SK-N-SH (cell line): ENCODE measurements at regions not wholly inside any gene's neighbourhood (a gene's known extent, or its start where the extent isn't known, plus 50 kb on each side); places are given as distances from the start of the nearest gene placed in this dataset.

Source experiments
- CTCF ChIA-PET: fragments of 300-600, 350-600 bp; formaldehyde crosslinking; extraction: SDS; loops from one replicate; lab custom pipeline; 2021; lab: Yijun Ruan, JAX
- POLR2A ChIA-PET: fragments of 350-600 bp; sonication (Branson Sonifier 250); formaldehyde crosslinking; extraction: SDS; loops from one replicate; lab custom pipeline; 2020; ENCODE audit warnings: antibody characterized with exemption, inconsistent platforms; lab: Yijun Ruan, JAX
- DNase-seq: peaks from one replicate; pipeline ENCODE4 v3.0.0; 2012
- H2AFZ ChIP-seq: fragments of 200-600 bp; sonication (generic); 2 replicates; pipeline ENCODE4 v1.8.1; 2016; ENCODE audit warnings: antibody characterized with exemption, mild to moderate bottlenecking, low read depth
- H3F3A ChIP-seq: fragments of 200-600 bp; sonication (generic); replicated peaks from 2 replicates; pipeline ENCODE3; 2016; ENCODE audit warnings: antibody characterized with exemption, mild to moderate bottlenecking; ENCODE audit not compliant: insufficient read depth
- H3K27ac ChIP-seq, 2 experiments: fragments of 200-500 bp in 1 of 2; fragments of 200-600 bp in 1 of 2; sonication (Bioruptor generic) in 1 of 2; sonication (generic), shearing (Covaris generic) in 1 of 2; 2 replicates each; pipeline versions ENCODE4 v1.5.1 to v1.6.1; 2014 to 2016; ENCODE audit warnings: low read depth in 2 of 2, inconsistent platforms in 1 of 2, low read length in 1 of 2, mild to moderate bottlenecking in 1 of 2, mixed read lengths in 1 of 2
- H3K27me3 ChIP-seq: fragments of 200-600 bp; sonication (generic), shearing (Covaris generic); 2 replicates; pipeline ENCODE4 v1.6.1; 2016; ENCODE audit warnings: mixed run types; ENCODE audit not compliant: insufficient read depth
- H3K36me3 ChIP-seq, 2 experiments: fragments of 200-500 bp in 1 of 2; fragments of 200-600 bp in 1 of 2; sonication (Bioruptor generic) in 1 of 2; sonication (generic) in 1 of 2; replicated peaks in 1 of 2; 2 replicates each; pipeline versions ENCODE3 to v1.5.1; 2014 to 2016; ENCODE audit warnings: low read length in 1 of 2, mild to moderate bottlenecking in 1 of 2; ENCODE audit not compliant: insufficient read depth in 2 of 2, control insufficient read depth in 1 of 2
- H3K4me1 ChIP-seq, 2 experiments: fragments of 200-500 bp in 1 of 2; fragments of 200-600 bp in 1 of 2; sonication (Bioruptor generic) in 1 of 2; sonication (generic), shearing (Covaris generic) in 1 of 2; 2 replicates each; pipeline versions ENCODE4 v1.5.1 to v1.6.1; 2014 to 2016; ENCODE audit warnings: low read depth in 1 of 2, low read length in 1 of 2, mixed run types in 1 of 2; ENCODE audit not compliant: insufficient read depth in 2 of 2, control insufficient read depth in 1 of 2
- H3K4me2 ChIP-seq: fragments of 200-600 bp; sonication (generic), shearing (Covaris generic); 2 replicates; pipeline ENCODE4 v1.6.1; 2017; ENCODE audit warnings: mixed run types
- H3K4me3 ChIP-seq, 2 experiments: fragments of 200-500 bp in 1 of 2; fragments of 200-600 bp in 1 of 2; sonication (Bioruptor generic) in 1 of 2; sonication (generic), shearing (Covaris generic) in 1 of 2; 2 replicates each; pipeline versions ENCODE4 v1.5.1 to v1.8.1; 2014 to 2016; ENCODE audit warnings: low read depth in 2 of 2, inconsistent platforms in 1 of 2, low read length in 1 of 2, mild to moderate bottlenecking in 1 of 2, mixed read lengths in 1 of 2, moderate library complexity in 1 of 2
- H3K79me2 ChIP-seq: fragments of 200-600 bp; sonication (generic); 2 replicates; pipeline ENCODE4 v1.8.1; 2017; ENCODE audit warnings: mild to moderate bottlenecking; ENCODE audit not compliant: insufficient read depth
- H3K9ac ChIP-seq: fragments of 200-600 bp; sonication (generic); 2 replicates; pipeline ENCODE4 v1.6.1; 2017; ENCODE audit warnings: mixed run types
- H3K9me2 ChIP-seq: fragments of 200-600 bp; sonication (generic); 2 replicates; pipeline ENCODE4 v1.6.1; 2017; ENCODE audit warnings: mixed run types
- H3K9me3 ChIP-seq: fragments of 200-600 bp; sonication (generic); 2 replicates; pipeline ENCODE4 v1.6.1; 2017; ENCODE audit warnings: mixed run types, mild to moderate bottlenecking, moderate library complexity
- H4K20me1 ChIP-seq: fragments of 200-600 bp; sonication (generic); 2 replicates; pipeline ENCODE4 v1.6.1; 2017; ENCODE audit warnings: mild to moderate bottlenecking, mixed run types; ENCODE audit not compliant: insufficient read depth
- ELF1 ChIP-seq: IDR thresholded peaks from 2 replicates; pipeline ENCODE4 v1.4.0; 2012
- EP300 ChIP-seq, 2 experiments: IDR thresholded peaks; 2 replicates each; pipeline versions ENCODE4 v1.4.0 to v1.6.1; 2012; ENCODE audit warnings: borderline replicate concordance in 1 of 2, low read depth in 1 of 2, low read length in 1 of 2
- GATA2 ChIP-seq: sonication (generic); formaldehyde crosslinking; IDR thresholded peaks from 2 replicates; pipeline ENCODE4 v1.5.0; 2020; ENCODE audit warnings: mild to moderate bottlenecking, missing genetic modification reagents
- MEF2A ChIP-seq: IDR thresholded peaks from 2 replicates; pipeline ENCODE4 v1.4.0; 2012; ENCODE audit warnings: low read depth, borderline replicate concordance
- NRF1 ChIP-seq: IDR thresholded peaks from 2 replicates; pipeline ENCODE4 v1.6.1; 2012; ENCODE audit warnings: low read depth, mild to moderate bottlenecking, low read length
- PBX3 ChIP-seq: IDR thresholded peaks from 2 replicates; pipeline ENCODE4; 2012
- RAD21 ChIP-seq: IDR thresholded peaks from 2 replicates; pipeline ENCODE4 v1.6.1; 2012; ENCODE audit warnings: mild to moderate bottlenecking, low read length
- RCOR1 ChIP-seq: fragments of 150-350 bp; IDR thresholded peaks from 2 replicates; pipeline ENCODE4 v1.6.1; 2017; ENCODE audit warnings: antibody characterized with exemption, low read length
- RFX5 ChIP-seq: IDR thresholded peaks from 2 replicates; pipeline ENCODE4 v1.6.1; 2012; ENCODE audit warnings: mild to moderate bottlenecking, improper control_type of control experiment, low read length
- RXRA ChIP-seq: IDR thresholded peaks from 2 replicates; pipeline ENCODE4 v1.4.0; 2012; ENCODE audit warnings: low read depth, mild to moderate bottlenecking, borderline replicate concordance
- SIN3A ChIP-seq: IDR thresholded peaks from 2 replicates; pipeline ENCODE4 v1.6.1; 2012; ENCODE audit warnings: low read depth, mild to moderate bottlenecking, low read length, moderate library complexity, borderline replicate concordance
- TCF12 ChIP-seq: IDR thresholded peaks from 2 replicates; pipeline ENCODE4 v1.4.0; 2012
- WGBS: methylation state at CpG from one replicate; pipeline ENCODE4 v1.1.6; 2017; ENCODE audit warnings: low lambda C conversion rate; 5-methylcytosine and 5-hydroxymethylcytosine counted together
- TF ChIP-seq, protein P1 (sequence below): IDR thresholded peaks from 2 replicates; pipeline ENCODE4 v1.4.0; 2012; ENCODE audit warnings: low read depth, borderline replicate concordance
- TF ChIP-seq, protein P2 (sequence below): fragments of 150-350 bp; IDR thresholded peaks from 2 replicates; pipeline ENCODE4 v1.6.1; 2016; ENCODE audit warnings: mild to moderate bottlenecking, low read depth, low read length
- TF ChIP-seq, protein P3 (sequence below): fragments of 200-600 bp; sonication (generic); IDR thresholded peaks from 2 replicates; pipeline ENCODE4 v1.6.1; 2017; ENCODE audit warnings: antibody characterized with exemption, mild to moderate bottlenecking, moderate library complexity

GRCh38 chr2:15808204-15808910 is 132.0 kb upstream of the MYCN start:
- no peaks in the 10 kb centered on the region for H3F3A ChIP-seq
- WGBS: 68% methylated on average over 26 of the region's 28 CpGs
- ChIA-PET CTCF (interaction anchor here (0.8 to 1.3 kb wide), 2 partner anchors 10 to 12 kb away, joined by 3 to 5 read pairs; no protein-coding TSS in a partner anchor), POLR2A (no interaction called here)
- H3K4me2 ChIP-seq: no peak overlapping the region
- H3K4me3 ChIP-seq: no peak overlapping the region
- no peak for TF ChIP-seq PBX3
- no peak for TF ChIP-seq RXRA
- TF ChIP-seq MEF2A: no peak
- TF ChIP-seq NRF1: no peak
- TF ChIP-seq, protein P1, sequence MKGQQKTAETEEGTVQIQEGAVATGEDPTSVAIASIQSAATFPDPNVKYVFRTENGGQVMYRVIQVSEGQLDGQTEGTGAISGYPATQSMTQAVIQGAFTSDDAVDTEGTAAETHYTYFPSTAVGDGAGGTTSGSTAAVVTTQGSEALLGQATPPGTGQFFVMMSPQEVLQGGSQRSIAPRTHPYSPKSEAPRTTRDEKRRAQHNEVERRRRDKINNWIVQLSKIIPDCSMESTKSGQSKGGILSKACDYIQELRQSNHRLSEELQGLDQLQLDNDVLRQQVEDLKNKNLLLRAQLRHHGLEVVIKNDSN: no peak
- no peak for TF ChIP-seq ELF1
- no peak for TF ChIP-seq RFX5
- TF ChIP-seq TCF12: no peak
- no peak for TF ChIP-seq GATA2
- no peak for TF ChIP-seq SIN3A
- TF ChIP-seq, protein P2, sequence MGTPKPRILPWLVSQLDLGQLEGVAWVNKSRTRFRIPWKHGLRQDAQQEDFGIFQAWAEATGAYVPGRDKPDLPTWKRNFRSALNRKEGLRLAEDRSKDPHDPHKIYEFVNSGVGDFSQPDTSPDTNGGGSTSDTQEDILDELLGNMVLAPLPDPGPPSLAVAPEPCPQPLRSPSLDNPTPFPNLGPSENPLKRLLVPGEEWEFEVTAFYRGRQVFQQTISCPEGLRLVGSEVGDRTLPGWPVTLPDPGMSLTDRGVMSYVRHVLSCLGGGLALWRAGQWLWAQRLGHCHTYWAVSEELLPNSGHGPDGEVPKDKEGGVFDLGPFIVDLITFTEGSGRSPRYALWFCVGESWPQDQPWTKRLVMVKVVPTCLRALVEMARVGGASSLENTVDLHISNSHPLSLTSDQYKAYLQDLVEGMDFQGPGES: no peak
- no peak for TF ChIP-seq RCOR1
- TF ChIP-seq, protein P3, sequence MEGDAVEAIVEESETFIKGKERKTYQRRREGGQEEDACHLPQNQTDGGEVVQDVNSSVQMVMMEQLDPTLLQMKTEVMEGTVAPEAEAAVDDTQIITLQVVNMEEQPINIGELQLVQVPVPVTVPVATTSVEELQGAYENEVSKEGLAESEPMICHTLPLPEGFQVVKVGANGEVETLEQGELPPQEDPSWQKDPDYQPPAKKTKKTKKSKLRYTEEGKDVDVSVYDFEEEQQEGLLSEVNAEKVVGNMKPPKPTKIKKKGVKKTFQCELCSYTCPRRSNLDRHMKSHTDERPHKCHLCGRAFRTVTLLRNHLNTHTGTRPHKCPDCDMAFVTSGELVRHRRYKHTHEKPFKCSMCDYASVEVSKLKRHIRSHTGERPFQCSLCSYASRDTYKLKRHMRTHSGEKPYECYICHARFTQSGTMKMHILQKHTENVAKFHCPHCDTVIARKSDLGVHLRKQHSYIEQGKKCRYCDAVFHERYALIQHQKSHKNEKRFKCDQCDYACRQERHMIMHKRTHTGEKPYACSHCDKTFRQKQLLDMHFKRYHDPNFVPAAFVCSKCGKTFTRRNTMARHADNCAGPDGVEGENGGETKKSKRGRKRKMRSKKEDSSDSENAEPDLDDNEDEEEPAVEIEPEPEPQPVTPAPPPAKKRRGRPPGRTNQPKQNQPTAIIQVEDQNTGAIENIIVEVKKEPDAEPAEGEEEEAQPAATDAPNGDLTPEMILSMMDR: no peak
- no peak for TF ChIP-seq RAD21
- TF ChIP-seq EP300 (IDR thresholded peaks at IDR 0.05; ENCODE audit: borderline replicate concordance in 1 of 2, low read depth in 1 of 2, low read length in 1 of 2): no peak
- H3K9me3 ChIP-seq: no peaks in the 10 kb centered on the region
- no peaks in the 10 kb centered on the region for H4K20me1 ChIP-seq
- H3K9ac ChIP-seq: no peak overlapping the region
- H3K4me1 ChIP-seq: peaks cover 0 to 14% of the 10 kb centered on the region in 2 experiments; a peak in 1 of 4 replicates
- no peaks in the 10 kb centered on the region for H3K9me2 ChIP-seq
- no peak for DNase-seq
- no peaks in the 10 kb centered on the region for H3K36me3 ChIP-seq
- no peak overlapping the region for H2AFZ ChIP-seq
- H3K27ac ChIP-seq: no peak overlapping the region
- H3K79me2 ChIP-seq: no peaks in the 10 kb centered on the region
- H3K27me3 ChIP-seq: no peaks in the 10 kb centered on the region
